ENCODE measurements at regions not wholly inside any gene's neighbourhood (a gene's known extent, or its start where the extent isn't known, plus 50 kb on each side); places are given as distances from the start of the nearest gene placed in this dataset.

GRCh38 chr11:128298271-128298670 is 289.1 kb downstream of the ETS1 start:
- DNase-seq = no peak

- no peak for DNase-seq
Observed at GRCh38 chr11:128297805-128298204, 289.6 kb downstream of the ETS1 start.

DNA sequence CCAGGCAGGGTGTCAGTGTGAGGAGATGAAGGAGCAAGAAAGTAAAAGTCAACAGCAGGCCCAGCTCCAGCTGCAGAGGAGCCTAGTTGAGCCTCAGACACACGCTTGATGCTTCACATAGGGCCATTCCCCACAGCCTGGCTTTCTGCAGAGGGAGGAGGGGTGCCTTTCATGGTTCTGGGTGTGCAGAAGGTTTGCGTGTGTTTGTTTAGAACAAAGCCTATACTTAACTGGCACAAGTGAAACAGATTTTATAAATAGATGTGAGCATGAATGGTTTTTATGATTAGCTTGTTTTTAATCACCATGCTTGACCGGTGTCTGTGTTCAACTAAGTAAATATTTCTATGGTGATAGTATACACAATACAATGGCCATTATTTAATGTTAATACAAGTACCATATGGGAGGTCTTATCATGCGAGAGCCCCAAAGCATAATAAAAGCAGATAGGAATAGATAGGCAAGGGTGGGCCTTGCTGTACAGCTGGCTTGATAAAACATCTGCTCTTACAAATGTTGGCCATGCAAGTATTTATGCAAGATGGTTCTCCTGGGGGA is 290.2 kb downstream of the ETS1 start:
- DNase-seq = no peak

DNA sequence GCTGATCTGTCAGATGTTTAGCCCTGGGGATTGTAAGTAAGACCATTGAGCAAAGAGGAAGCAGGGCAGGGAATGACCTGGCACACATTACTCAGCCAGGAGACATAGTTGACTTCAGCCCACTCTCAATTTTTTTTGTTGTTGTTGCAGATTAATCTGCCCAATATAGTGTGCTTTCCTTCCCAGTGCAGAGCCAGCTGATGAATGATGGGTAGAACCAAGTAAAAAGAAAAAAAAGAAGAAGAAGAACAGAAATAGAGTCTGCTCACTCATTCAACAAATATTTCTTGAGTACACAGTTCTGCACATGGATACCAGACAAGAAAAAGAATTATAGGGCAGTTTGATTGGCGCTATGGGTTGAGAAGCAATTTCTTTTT is 292.7 kb downstream of the ETS1 start:
- DNase-seq = no peak

DNA sequence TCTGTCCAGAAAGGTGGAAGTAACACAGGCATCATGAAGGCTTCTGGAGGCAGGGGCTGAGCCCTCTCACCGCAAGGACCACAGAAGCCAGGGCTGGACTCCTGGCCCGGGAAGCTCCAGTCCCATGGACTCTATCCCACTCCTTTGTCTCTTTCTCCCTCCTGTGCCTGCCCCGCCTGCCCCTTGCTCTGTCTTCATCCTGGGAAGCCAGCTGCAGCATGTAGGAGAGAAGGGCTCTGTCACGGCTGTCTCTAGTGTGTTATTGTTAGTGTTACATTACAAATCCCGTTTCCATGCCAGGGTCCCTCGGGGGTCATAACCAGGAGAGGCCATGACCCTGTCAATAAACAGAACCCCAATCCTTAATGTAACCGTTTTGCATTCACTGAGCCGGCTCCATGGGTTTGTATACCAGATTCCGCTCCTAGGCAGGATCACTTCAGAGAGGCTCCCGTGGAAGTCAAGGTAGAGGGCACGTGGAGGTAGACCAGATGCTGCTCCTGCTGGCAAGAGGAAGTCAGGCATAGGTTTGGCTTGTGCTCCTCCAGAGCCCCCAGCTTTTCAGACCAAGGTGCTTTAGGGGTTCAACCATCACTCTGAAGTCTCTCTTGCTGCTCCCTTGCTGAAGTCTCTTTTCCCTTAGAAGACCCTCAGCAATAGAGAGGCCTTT is 293.2 kb downstream of the ETS1 start:
- no peak for DNase-seq

DNA sequence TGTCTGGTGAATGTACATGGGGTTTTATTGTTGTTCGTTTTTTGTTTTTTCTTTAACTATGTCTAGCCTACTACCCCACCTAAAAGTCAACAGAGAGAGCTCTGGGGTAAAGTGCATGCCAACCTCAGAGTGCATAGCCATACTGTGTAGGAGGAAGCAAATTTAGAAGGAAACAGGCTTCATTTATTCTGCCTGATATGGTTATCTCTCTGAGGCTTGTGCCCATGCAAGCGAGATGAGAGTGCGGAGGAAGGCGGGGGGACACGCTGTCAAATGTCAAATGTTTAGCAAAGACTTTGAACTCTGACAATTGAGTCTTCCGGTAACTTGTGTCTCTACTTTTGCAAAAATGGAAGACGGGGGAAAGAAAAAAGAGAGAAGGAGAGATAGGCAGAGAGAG is 295.5 kb downstream of the ETS1 start:
- peak; percentile 68 for DNase-seq

GRCh38 chr11:128291007-128291406 is 296.4 kb downstream of the ETS1 start:
- DNase-seq = no peak

DNA sequence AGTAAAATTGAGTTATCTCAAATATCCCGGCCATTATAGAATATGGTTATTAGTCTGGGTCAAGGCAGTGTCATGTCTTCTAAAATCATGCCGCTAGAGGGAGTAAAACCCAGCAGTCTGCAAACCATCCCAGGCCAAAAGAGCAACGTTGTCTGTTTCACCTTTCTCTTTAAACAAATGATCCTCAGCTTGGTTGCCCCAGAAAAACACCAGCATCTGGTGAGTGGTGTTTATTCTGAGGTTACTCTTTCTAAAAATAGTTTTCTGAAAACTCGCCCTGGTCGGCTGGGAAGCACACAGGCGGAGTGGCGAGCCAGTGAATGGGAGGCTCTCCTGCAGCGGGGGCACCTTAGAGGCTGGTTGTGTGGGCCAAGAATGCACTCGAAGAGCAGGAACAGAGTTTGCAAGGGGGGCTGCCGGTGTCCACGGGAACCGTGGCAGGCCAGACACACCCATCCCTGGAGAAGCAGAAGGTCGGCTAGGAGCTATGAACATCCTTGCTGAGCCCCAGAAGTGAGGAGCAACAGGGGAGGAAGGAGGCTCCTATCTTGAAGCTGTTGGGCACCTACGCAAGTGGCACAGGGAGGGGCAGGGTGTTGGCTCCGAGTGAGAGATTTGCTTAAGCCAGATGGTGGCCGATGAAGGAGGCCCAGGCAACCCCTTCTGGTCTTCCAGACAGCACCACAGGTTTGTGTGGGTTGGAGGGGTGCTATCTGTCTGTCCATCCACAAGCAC is 297.1 kb downstream of the ETS1 start:
- DNase-seq = peak; percentile 72

DNA sequence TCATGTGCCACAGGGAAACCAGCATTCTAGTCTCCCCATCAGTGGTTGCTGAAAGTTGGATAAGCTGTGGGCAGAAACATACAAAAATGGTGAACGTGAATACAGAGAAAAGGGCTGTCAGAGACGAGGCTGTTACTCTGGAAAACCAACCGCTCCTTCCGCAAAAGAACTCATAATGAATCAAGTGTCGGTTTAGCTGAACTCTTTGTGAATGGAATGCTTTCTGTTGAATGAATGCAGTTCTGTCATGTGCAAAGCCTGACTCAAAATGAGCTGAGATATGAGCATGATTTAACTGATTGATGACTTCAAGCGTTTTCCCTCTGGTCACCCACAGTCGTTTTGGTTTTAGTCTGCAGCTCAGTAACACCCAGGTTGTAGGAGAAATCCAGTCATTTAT is 298.3 kb downstream of the ETS1 start:
- DNase-seq = peak; percentile 67

GRCh38 chr11:128288368-128288767 is 299.0 kb downstream of the ETS1 start:
- no peak for DNase-seq

GRCh38 chr11:128285321-128285720 is 302.0 kb downstream of the ETS1 start:
- no peak for DNase-seq

GRCh38 chr11:128284634-128285033 is 302.7 kb downstream of the ETS1 start:
- peak; percentile 35 for DNase-seq

GRCh38 chr11:128283451-128283850 is 303.9 kb downstream of the ETS1 start:
- DNase-seq = no peak

DNA sequence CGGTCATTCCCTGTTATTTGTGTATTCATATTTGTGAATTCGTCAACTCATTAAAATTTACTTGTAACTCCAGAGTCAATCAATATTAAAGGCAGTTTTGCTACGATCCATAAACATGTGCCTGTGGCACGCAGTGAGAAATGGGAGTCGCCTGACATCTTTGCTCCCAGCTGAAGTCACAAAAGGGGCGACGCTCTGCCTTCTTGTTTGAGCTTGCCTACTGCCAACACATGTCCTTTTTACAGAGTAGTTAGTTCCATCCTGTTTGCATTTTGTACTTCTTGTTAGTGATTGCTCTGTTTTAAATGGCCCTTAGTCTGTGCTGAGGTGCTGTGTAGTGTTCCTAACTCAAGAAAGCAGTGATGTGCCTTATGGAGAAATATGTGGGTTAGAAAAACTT is 305.3 kb downstream of the ETS1 start:
- no peak for DNase-seq

GRCh38 chr11:128279866-128280265 is 307.5 kb downstream of the ETS1 start:
- DNase-seq = no peak

- DNase-seq = no peak
Observed at GRCh38 chr11:128273736-128274135, 313.6 kb downstream of the ETS1 start.

DNA sequence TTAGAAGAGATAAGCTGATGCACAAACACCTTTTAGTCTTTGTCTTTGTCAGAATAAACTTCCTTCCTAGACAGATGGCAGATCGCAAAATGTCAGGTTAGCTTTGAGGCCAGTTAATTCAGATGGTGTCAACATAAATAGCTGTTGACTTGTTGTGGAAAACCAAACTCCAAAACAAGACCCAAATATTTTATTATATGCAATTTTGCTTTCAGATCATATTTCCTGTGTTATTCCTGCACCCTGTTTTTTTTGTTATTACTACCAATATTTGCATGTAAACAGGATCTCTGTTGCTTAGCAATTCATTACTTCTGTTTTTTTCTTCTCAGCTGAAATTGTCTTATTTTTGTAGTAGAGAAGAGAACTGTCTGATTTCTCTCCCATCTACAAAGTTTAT is 316.0 kb downstream of the ETS1 start:
- DNase-seq = no peak

DNA sequence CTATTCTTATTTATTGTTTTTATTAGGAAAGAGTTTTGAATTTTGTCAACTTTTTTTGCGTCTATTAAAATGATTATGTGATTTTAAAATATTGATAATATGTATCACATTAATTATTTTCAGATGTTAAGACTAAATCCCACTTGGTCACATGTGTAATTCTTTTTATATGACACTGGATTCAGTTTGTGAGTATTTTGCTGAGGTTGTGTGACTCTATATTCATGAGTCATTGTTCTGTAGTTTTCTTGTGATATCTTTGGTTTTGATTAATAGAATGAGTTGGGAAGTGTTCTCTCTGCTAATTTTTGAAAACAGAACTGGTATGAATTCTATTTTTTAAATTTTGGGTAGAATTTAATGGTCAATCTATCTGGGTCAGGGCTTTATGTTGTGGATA is 317.9 kb downstream of the ETS1 start:
- DNase-seq = no peak

DNA sequence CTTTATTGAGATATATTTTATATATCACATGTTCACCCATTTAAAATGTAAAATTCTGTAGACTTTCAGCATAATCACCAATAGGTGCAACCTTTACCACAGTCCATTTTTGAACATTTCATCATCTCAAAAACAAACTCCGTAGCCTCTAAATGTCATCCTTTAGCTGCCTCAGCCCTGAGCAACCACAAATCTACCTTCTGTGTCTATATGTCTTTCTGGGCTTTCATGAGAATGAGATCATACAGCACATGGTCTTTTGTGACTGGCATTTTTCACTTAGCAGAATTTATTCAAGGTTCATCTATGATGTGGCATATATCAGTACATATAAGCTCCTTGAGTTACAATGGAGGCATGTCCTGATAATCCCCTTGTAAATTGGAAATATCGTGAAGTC is 320.5 kb downstream of the ETS1 start:
- DNase-seq = no peak

- DNase-seq = no peak
Observed at GRCh38 chr11:128262463-128263345, 324.7 kb downstream of the ETS1 start.

- DNase-seq = no peak
Observed at GRCh38 chr11:128261011-128261421, 326.3 kb downstream of the ETS1 start.

GRCh38 chr11:128260398-128260797 is 327.0 kb downstream of the ETS1 start:
- no peak for DNase-seq

DNA sequence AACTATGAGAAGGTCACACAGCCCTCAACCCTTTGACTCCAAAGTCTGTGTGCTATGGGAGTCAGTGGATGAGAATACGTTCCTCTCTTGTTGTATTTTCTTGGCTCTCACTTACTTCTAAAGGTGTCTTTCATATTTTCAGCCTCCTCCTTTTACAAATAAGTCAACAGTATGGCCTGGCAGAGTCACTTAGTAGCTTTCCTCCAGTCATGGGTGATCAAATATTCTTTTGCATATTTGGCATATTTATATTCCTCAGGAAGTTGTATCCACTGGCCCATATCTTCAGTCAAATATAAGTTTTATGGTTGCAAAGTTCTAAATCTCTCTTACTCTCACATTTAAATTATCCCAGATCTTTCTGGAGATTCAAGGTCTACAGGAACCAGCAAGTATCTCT is 327.5 kb downstream of the ETS1 start:
- no peak for DNase-seq
